ENCODE measurements at regions not wholly inside any gene's neighbourhood (a gene's known extent, or its start where the extent isn't known, plus 50 kb on each side); places are given as distances from the start of the nearest gene placed in this dataset.

DNA sequence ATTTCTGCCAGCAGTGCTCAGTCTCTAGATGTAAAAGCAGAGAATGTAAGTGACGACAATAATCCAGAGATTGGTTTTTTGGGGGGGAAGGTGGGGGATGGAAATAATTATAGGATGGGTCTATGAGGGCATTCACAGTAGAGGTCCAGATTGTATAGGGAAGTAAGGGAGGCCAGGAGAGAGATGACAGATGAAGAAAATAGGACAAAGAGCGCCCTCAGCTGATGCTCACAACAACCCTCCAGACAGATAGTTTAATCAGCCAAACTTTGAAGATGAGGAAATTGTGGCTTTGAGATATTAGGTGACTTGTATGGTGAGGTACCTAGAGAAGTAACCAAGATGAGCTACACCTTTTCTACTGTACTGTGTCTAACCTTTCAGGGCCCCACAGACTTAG is 137.9 kb downstream of the MAGEB17 start:
- no peak for TF ChIP-seq POLR2A (IDR thresholded peaks at IDR 0.05)
- TF ChIP-seq, protein P1, sequence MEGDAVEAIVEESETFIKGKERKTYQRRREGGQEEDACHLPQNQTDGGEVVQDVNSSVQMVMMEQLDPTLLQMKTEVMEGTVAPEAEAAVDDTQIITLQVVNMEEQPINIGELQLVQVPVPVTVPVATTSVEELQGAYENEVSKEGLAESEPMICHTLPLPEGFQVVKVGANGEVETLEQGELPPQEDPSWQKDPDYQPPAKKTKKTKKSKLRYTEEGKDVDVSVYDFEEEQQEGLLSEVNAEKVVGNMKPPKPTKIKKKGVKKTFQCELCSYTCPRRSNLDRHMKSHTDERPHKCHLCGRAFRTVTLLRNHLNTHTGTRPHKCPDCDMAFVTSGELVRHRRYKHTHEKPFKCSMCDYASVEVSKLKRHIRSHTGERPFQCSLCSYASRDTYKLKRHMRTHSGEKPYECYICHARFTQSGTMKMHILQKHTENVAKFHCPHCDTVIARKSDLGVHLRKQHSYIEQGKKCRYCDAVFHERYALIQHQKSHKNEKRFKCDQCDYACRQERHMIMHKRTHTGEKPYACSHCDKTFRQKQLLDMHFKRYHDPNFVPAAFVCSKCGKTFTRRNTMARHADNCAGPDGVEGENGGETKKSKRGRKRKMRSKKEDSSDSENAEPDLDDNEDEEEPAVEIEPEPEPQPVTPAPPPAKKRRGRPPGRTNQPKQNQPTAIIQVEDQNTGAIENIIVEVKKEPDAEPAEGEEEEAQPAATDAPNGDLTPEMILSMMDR (IDR thresholded peaks at IDR 0.05): no peak
- WGBS, 4 donors: 71 to 93% (median 79%) methylated on average over 2 of the region's 2 CpGs
- intact Hi-C loops (cut with DNase I): no loop called here
- H3K27me3 ChIP-seq: peaks cover 0 to 24% (median 0%) of the 10 kb centered on the region in 9 donors
- ATAC-seq: no peak
- H3K36me3 ChIP-seq: no peaks in the 10 kb centered on the region
- no peak overlapping the region for H3K4me3 ChIP-seq
- no peaks in the 10 kb centered on the region for H3K4me1 ChIP-seq
- H3K27ac ChIP-seq: no peak overlapping the region
- no peaks in the 10 kb centered on the region for H3K9me3 ChIP-seq
- no peak for DNase-seq

DNA sequence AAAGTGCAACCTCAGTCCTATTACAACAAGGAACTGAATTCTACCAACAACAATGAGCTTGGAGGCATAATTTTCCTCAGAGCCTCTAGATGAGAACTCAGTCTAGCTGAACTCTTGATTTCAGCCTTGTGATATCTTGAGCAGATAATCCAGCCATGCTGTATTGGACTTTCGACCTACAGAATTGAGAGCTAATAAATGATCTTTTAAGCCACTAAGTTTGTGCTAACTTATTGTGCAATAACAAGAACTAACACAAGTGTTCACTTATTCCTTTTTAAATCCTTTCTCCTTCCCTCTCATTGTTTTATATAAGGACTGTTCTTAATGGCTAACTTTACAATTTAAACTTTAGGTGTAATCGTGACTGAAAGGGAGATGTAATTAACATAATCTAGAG is 140.7 kb downstream of the MAGEB17 start:
- 55 to 88% (median 83%) methylated on average over 2 of the region's 2 CpGs for WGBS, 4 donors
- Histone ChIP-seq H3K36me3 (no peaks in the 10 kb centered on the region), H3K4me1 (no peaks in the 10 kb centered on the region), H3K27me3 (peaks cover 0 to 23% (median 0%) of the 10 kb centered on the region in 9 donors), H3K4me3 (no peak overlapping the region), H3K27ac (no peak overlapping the region), H3K9me3 (no peaks in the 10 kb centered on the region)
- intact Hi-C loops (cut with DNase I): no loop called here
- ATAC-seq: no peak
- TF ChIP-seq, protein P1 (IDR thresholded peaks at IDR 0.05): no peak
- no peak for TF ChIP-seq POLR2A (IDR thresholded peaks at IDR 0.05)
- DNase-seq: no peak

DNA sequence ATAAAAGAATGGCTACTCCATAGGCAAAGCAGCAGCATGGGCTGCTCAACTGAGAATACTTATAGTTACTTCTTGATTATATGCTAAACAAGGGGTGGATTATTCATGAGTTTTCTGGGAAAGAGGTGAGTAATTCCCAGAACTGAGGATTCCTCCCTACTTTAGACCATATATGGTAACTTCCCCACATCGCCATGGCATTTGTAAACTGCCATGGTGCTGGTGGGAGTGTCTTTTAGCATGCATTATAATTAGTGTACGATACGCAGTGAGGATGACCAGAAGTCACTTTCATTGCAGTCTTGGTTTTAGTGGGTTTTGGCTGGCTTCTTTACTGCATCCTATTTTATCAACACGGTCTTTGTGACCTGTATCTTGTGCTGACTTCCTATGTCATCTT is 141.5 kb downstream of the MAGEB17 start:
- H3K4me1 ChIP-seq: no peaks in the 10 kb centered on the region
- peaks cover 0 to 29% (median 0%) of the 10 kb centered on the region in 9 donors for H3K27me3 ChIP-seq
- no peak for ATAC-seq
- H3K36me3 ChIP-seq: no peaks in the 10 kb centered on the region
- no peak for TF ChIP-seq POLR2A (IDR thresholded peaks at IDR 0.05)
- TF ChIP-seq, protein P1 (IDR thresholded peaks at IDR 0.05): no peak
- no peak for DNase-seq
- 70 to 86% (median 76%) methylated on average over 4 of the region's 4 CpGs for WGBS, 4 donors
- intact Hi-C loops (cut with DNase I): no loop called here
- no peaks in the 10 kb centered on the region for H3K9me3 ChIP-seq
- no peak overlapping the region for H3K27ac ChIP-seq
- H3K4me3 ChIP-seq: no peak overlapping the region

DNA sequence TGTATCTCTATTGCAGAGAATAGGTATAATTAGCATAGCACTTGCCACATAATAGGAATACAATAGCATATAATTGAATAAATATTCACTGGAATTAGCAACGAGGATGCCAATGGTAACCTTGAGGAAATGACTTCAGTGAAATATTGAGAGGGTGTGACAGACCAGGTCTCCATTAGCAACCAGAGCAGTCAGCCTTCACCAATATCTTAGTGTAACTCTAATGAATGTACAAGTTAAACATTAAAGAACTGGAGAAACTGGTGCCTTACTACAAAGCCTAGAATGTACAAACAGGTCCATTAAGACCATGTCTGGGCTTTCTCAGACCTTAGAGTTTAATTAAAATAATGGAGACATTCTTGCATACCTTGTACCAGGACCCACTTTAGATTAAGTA is 143.0 kb downstream of the MAGEB17 start:
- H3K27me3 ChIP-seq: peaks cover 0 to 32% (median 0%) of the 10 kb centered on the region in 9 donors
- WGBS, 4 donors: 64 to 85% (median 76%) methylated on average over 1 of the region's 1 CpG
- TF ChIP-seq, protein P1 (IDR thresholded peaks at IDR 0.05): no peak
- no peak for TF ChIP-seq POLR2A (IDR thresholded peaks at IDR 0.05)
- H3K27ac ChIP-seq: no peak overlapping the region
- H3K36me3 ChIP-seq: no peaks in the 10 kb centered on the region
- H3K9me3 ChIP-seq: no peaks in the 10 kb centered on the region
- intact Hi-C loops (cut with DNase I): no loop called here
- H3K4me1 ChIP-seq: no peaks in the 10 kb centered on the region
- H3K4me3 ChIP-seq: no peak overlapping the region
- ATAC-seq (no peak), DNase-seq (no peak)

Data from heart left ventricle (tissue), 16 donors.